Peyer's patch (tissue), 4 donors: ENCODE measurements at regions not wholly inside any gene's neighbourhood (a gene's known extent, or its start where the extent isn't known, plus 50 kb on each side); places are given as distances from the start of the nearest gene placed in this dataset.

Experiments used
- POLR2A ChIP-seq, 2 donors: fragments of 450-650 bp; IDR thresholded peaks; one replicate each; pipeline ENCODE4 v1.5.1; 2017; ENCODE audit warnings: antibody characterized with exemption in 2 of 2, mild to moderate bottlenecking in 2 of 2, moderate library complexity in 2 of 2
- TF ChIP-seq, protein P1 (sequence below), 6 experiments: fragments of 450-650 bp in 4 of 6; fragments of 200-600 bp in 2 of 6; sonication (generic) in 1 of 6; IDR thresholded peaks; one replicate each; pipeline ENCODE4 v1.5.1; 2017 to 2019; ENCODE audit warnings: antibody characterized with exemption in 6 of 6, mild to moderate bottlenecking in 3 of 6, moderate library complexity in 1 of 6

DNA sequence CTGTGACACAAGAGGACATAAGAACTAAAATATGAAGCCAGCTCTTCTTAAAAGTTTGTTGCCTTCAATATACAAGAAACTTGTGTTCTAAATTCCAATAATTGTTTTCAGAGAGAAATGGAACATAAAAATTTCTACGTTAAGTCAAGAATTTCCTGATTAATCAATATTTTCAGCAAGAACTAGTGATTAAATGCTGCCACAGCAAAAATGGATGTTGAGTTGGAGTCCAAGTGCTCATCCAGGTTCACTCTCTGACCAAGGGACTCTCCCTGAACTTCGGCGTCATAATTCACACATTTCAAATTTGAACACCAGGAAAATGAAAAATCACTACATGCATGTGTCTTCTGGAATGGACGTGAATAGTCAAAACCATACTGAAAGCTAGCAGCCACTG is 1263.6 kb upstream of the GOT2 start:
- TF ChIP-seq, protein P1, sequence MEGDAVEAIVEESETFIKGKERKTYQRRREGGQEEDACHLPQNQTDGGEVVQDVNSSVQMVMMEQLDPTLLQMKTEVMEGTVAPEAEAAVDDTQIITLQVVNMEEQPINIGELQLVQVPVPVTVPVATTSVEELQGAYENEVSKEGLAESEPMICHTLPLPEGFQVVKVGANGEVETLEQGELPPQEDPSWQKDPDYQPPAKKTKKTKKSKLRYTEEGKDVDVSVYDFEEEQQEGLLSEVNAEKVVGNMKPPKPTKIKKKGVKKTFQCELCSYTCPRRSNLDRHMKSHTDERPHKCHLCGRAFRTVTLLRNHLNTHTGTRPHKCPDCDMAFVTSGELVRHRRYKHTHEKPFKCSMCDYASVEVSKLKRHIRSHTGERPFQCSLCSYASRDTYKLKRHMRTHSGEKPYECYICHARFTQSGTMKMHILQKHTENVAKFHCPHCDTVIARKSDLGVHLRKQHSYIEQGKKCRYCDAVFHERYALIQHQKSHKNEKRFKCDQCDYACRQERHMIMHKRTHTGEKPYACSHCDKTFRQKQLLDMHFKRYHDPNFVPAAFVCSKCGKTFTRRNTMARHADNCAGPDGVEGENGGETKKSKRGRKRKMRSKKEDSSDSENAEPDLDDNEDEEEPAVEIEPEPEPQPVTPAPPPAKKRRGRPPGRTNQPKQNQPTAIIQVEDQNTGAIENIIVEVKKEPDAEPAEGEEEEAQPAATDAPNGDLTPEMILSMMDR (IDR thresholded peaks at IDR 0.05): no peak
- TF ChIP-seq POLR2A (IDR thresholded peaks at IDR 0.05): no peak
